Skin of body (tissue), 1 donor: ENCODE measurements at regions not wholly inside any gene's neighbourhood (a gene's known extent, or its start where the extent isn't known, plus 50 kb on each side); places are given as distances from the start of the nearest gene placed in this dataset.

ENCODE experiments used
- DNase-seq: peaks from one replicate; lab custom pipeline; 2025; lab: John Stamatoyannopoulos, UW

DNA sequence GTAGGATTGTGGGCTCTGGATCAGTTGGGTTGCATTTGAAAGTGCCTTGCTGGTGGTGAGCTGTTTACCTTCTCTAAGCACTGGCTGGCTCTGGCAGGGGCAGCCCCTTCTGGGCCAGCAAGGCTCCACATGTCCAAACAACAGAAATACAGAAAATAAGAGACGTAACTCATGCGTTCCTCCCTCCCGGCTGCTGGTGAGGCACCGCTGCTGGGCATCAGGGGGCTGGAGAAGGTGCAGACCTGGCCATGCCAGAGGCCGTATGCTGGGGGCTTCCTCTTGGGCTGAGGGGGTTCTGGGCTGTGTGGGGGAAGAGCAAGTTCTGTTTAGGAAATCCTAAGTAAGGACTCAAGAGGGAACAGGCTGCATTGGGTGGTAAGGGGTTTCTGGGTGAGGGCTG lies 140.6 kb downstream of the URI1 start:
- no peak for DNase-seq

DNA sequence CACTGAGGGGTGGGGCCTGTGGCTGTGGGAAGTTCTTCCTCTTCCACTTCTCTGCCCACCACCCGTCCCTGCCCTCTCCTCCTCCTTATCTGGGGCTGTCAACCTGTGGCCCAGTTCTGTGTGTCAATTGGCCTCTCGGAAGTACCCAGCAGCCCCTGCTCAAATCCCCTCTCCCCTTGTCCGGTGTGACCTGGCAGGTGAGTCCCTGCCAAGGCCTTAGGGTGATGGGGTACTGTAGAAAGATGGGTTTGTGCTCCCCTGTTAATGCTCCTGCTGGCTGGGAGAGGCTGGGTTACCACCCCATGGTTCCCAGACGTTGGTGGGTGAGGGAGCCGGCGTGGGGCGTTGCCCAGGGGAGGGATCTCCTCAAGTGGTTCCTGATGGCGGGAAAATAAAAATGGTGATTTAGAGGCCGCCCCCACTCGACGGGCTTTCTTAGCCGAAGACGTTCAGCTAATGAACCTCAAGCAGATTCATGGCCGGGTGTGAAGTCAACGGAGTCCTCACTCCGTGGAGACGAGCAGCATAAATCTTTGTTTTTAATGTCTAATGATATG lies 141.2 kb downstream of the URI1 start:
- DNase-seq = no peak

- DNase-seq = no peak
These were observed 141.7 kb downstream of the URI1 start for GRCh38 chr19:30083701-30084156.

DNA sequence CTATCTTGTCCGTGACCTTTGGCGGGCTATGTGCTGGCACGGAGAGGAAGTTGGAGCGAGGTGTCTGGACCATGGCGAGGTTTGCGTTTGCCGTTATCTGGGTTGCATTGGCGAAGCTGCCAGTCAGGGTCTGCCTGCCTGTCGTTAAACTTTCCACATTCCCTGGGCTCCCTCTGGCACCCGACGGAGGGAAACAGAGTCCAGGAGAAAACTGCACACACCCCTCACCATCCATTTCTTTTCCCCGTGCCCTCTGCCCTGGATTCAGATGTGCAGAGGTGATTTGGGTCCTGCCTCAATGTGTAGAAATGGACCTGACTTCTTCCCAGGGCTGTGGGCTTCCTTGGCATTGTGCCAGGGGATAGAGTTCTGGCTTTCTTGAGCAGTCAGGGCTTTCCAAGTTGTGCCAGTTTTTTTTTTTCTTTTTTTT lies 142.4 kb downstream of the URI1 start:
- DNase-seq = no peak

GRCh38 chr19:30085394-30085793 lies 143.4 kb downstream of the URI1 start:
- no peak for DNase-seq

- no peak for DNase-seq
These were observed 144.2 kb downstream of the URI1 start for GRCh38 chr19:30086220-30086619.

DNA sequence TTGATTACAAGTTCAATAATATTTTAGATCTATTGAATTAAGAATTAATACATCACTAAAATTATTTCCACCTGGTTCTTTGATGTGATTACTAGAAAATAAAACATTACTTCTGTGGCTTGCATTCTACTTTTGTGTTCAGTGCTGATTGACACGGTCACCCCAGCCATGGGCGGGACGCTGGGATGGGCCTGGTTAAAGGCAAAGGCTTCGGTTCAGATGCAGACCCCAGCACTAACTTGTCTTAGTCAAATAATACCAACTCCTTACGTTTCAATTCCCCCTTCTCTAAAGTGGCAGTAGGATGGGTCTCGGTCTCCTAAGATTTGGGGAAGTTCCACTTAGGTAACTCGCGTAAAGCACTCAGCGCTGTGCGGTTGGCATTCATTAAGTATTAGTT lies 144.9 kb downstream of the URI1 start:
- no peak for DNase-seq

DNA sequence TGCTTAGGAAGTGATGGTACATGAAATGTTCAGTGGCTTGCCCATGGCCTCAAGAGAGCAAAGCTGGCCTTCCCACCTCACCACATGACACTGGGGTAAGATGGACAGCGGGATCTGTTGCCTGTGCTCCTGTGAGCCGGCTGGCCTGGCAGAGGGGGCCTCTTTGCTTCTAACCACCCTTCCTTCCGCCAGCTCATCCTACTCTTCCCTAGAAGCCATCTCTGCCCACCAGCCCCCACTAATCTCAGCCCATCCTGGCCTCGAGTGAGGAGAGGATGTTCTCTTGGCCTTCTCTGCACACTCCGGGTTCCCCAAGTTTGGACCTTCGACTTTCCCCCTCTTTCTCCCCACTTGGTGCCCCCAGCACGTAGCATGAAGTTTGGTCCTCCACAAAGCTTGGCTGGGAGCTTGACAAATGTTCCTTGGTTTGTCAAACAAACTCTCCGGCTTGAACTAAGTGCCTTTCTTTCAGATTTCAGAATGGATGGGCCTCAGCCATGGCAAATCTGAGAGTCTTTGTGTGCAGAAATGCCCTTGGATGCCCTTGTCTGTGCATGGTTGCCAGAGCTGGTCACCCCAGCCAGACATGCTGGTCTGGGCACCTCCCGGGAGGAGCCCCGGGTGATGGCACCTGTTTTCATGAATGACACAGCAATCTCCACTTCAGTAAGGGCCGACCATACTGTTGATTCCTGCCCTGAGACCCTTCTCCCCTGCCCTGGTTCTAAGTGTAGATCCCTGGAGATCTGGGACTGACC lies 145.5 kb downstream of the URI1 start:
- no peak for DNase-seq

- DNase-seq = no peak
These were observed 146.5 kb downstream of the URI1 start for GRCh38 chr19:30088567-30088966.

GRCh38 chr19:30089086-30089665 lies 147.1 kb downstream of the URI1 start:
- no peak for DNase-seq

DNA sequence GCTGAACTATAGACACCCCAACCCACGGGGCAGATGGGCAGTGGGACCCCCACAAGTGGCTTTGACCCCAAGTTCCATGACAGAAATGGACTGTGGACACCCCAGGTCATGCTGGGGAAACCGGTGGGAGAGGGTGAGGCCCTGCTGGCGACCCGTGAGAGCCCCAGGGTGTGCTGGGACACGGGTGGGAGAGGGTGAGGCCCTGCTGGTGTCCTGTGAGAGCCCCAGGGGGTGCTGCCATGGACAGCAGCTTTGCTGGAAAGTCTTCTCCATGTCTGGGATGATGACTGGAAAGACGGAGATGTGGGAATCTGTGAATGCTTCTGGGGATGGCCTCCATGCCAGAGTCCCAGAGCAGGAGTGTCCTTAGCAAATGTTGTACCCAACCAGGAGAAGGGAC lies 148.4 kb downstream of the URI1 start:
- DNase-seq = no peak

DNA sequence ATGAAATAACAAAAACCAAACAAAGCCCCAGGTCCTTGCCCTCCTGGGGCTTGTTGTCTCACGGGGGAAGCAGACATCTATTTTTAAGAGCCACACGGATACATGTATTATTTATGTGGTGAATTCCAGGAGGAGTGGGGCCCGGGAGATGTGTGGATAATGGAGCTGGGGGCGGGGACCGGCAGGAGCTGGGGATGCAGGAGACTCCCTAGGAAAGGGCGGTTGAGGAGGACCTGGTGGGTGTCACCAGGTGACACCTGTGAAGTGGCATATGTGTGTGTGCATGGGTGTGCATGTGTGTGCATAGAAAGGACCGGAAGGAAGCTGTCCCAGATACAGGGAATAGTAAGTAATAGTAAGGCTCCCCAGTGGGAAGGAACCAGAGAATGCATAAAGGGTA lies 148.9 kb downstream of the URI1 start:
- DNase-seq = no peak

GRCh38 chr19:30091456-30091855 lies 149.4 kb downstream of the URI1 start:
- DNase-seq = no peak

- DNase-seq = no peak
These were observed 149.8 kb downstream of the URI1 start for GRCh38 chr19:30091856-30092255.

DNA sequence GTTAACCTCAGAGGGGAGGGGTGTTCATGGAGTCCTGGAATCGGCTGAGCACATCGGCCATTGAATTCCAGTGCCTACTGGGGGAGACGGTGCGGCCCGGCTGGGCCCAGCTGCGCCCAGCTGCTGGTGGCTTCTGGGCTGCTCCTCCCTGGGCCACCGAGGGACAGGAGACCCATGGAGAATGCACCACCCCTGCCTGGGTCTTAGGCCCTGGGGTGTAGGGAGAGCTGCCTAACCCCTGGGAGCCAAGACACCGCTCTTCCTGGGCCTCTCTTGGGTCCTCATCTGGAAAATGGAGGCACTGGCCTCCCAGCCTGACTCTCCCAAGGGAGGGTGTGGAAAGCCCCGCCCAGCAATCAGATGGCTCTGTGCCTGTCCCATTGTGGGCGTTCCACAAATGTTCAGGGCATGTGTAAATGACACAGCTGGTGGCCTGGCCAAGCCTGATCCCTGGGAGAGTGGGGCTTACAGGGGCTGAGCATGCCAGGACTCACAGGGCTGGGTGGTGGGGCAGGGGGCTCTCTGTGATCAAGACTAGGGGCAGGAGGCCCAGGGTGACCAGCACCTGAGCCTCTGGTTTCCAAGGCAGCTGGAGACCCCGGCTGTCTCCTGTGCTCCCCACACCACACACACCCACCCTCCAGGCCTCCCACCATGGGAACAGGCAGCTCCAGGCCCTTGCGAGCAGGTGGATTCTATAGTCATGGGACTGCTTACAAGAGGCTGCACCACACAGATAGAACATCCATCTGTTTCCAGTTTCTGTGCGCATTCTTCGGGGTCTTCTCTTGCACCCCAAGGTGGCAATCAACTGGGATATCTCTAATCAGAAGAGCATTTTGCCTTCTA lies 150.9 kb downstream of the URI1 start:
- no peak for DNase-seq

- no peak for DNase-seq
These were observed 152.1 kb downstream of the URI1 start for GRCh38 chr19:30093966-30094755.

- no peak for DNase-seq
These were observed 152.7 kb downstream of the URI1 start for GRCh38 chr19:30094756-30095140.

GRCh38 chr19:30095171-30095570 lies 153.1 kb downstream of the URI1 start:
- DNase-seq = no peak

DNA sequence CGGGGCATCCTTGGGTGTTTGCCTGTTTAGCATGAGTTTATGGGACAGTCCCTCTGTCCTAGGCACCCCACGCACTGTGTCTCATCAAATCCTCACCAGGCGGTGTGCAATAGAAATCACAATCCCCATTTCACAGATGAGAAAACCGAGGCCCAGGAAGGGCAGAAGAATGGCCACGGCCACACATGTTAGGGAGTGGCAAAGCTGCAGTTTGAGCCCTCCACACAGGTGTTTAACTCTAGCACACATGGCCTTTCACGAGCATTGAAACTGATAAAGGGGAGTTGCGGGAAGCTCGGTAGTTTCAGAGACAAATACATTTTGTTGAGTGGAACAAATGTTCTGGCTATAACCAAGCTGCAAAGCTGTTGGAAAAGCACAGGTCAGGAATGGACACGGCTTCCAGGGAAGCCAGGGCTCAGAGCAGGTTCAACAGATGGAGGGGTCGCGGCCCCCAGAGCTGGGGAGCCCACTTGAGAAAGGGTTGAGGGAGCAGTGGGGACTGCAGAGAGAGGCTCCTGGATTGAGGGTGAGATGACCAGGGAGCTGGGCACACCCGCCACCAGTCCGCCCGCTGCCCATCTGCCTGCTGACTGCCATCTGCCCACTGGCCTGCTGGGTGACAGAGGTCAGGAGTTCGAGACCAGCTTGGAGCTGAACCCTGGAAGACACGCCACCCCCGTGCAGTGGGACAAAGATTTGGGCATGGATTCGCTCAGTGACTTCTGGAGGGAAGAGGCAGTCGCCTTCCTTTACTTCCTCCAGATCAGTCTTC lies 154.7 kb downstream of the URI1 start:
- DNase-seq = no peak

DNA sequence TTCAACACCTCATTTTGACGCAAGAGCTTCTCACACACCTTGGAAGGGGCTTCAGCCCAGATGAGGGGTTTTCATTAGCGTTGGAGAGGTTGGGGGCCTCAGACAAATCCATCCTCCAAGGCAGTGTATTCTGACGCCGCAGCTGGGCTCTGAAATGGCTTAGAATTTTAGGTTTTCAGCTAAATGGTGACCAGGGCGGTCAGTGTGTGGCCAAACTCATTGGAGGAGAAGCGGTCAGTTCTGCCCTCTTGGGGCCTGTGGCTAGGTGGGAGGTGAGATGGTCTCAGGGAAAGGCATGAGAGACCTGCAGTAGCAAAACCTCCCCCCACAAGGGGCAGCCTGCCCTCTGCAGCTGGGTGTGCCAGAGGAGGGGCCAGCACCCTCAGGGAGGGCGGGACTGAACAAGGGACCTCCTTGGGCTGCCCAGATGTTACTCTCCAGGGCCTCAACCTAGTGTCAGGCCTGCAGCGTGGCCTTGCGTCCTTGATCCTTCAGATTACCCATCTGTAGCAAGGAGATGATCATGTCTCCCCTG lies 155.8 kb downstream of the URI1 start:
- no peak for DNase-seq
